ENCODE measurements at regions not wholly inside any gene's neighbourhood (a gene's known extent, or its start where the extent isn't known, plus 50 kb on each side); places are given as distances from the start of the nearest gene placed in this dataset.
"Not testable (repeated sequence)": the region's sequence is repeated elsewhere in the genome, so short reads cannot be mapped to it uniquely, and the experiment has no call there.

- H3K9ac ChIP-seq (ENCODE audit: low read depth in 1 of 2, low read length in 2 of 2): no peak overlapping the region
- H3K9me3 ChIP-seq (ENCODE audit: control insufficient read depth in 2 of 2, low read length in 2 of 2): no peaks in the 10 kb centered on the region
- H3K4me3 ChIP-seq (ENCODE audit: low read length in 2 of 2): no peak overlapping the region
- H3K36me3 ChIP-seq (ENCODE audit: control insufficient read depth in 2 of 2, insufficient read depth in 2 of 2, low read length in 2 of 2): no peaks in the 10 kb centered on the region
- no peaks in the 10 kb centered on the region for H3K4me1 ChIP-seq (ENCODE audit: control insufficient read depth in 2 of 2, insufficient read depth in 2 of 2, low read length in 2 of 2)
- H3K27ac ChIP-seq (ENCODE audit: low read depth in 2 of 2, low read length in 2 of 2): no peak overlapping the region
- no peaks in the 10 kb centered on the region for H3K27me3 ChIP-seq (ENCODE audit: control insufficient read depth in 2 of 2, insufficient read depth in 2 of 2, low read length in 2 of 2)
These were observed 66.0 kb upstream of the TENM4 start for GRCh38 chr11:79506734-79507344.

DNA sequence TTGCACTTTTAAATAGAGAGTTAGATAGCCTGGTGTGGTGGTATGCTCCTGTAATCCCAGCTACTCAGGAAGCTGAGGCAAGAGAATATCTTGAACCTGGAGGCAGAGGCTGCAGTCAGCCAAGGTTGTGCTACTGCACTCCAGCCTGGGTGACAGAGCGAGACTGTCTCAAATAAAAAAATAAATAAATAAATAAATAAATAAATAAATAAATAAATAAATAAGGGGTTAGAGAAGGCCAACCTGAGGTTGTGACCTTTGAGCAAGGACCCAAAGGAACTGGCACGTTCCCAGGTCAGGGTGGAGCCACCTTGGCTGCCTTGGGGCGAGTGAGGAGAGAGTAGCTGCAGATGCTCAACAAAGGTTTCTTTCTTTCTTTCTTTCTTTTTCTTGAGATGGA lies 65.3 kb upstream of the TENM4 start:
- Histone ChIP-seq H3K4me3 (ENCODE audit: low read length in 2 of 2) (no peak overlapping the region), H3K9ac (ENCODE audit: low read depth in 1 of 2, low read length in 2 of 2) (no peak overlapping the region), H3K27ac (ENCODE audit: low read depth in 2 of 2, low read length in 2 of 2) (no peak overlapping the region), H3K36me3 (ENCODE audit: control insufficient read depth in 2 of 2, insufficient read depth in 2 of 2, low read length in 2 of 2) (no peaks in the 10 kb centered on the region), H3K27me3 (ENCODE audit: control insufficient read depth in 2 of 2, insufficient read depth in 2 of 2, low read length in 2 of 2) (no peaks in the 10 kb centered on the region), H3K9me3 (ENCODE audit: control insufficient read depth in 2 of 2, low read length in 2 of 2) (no peaks in the 10 kb centered on the region), H3K4me1 (ENCODE audit: control insufficient read depth in 2 of 2, insufficient read depth in 2 of 2, low read length in 2 of 2) (no peaks in the 10 kb centered on the region)

DNA sequence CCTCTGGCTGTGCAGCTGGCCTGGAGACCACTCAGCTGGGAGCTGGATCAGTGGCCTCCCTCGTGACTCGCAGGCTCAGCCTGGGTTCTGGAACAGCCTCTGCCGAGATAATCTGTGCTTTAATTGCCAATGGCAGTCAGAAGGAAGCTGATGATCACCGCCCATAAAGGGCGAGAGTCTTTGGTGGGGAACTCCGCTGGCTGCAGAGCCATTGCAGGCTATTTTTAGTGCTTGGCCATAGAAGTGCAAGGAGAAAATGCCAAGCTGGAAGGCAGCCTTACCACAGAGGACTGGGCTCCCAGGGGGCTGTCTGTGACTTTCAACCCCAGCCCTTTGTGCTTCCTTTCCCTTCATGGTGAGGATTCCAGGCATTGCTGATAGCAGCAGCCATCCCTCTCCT lies 62.2 kb upstream of the TENM4 start:
- no peaks in the 10 kb centered on the region for H3K4me1 ChIP-seq (ENCODE audit: control insufficient read depth in 2 of 2, insufficient read depth in 2 of 2, low read length in 2 of 2)
- H3K9me3 ChIP-seq (ENCODE audit: control insufficient read depth in 2 of 2, low read length in 2 of 2): no peaks in the 10 kb centered on the region
- no peaks in the 10 kb centered on the region for H3K36me3 ChIP-seq (ENCODE audit: control insufficient read depth in 2 of 2, insufficient read depth in 2 of 2, low read length in 2 of 2)
- H3K27ac ChIP-seq (ENCODE audit: low read depth in 2 of 2, low read length in 2 of 2): no peak overlapping the region
- H3K9ac ChIP-seq (ENCODE audit: low read depth in 1 of 2, low read length in 2 of 2): no peak overlapping the region
- H3K27me3 ChIP-seq (ENCODE audit: control insufficient read depth in 2 of 2, insufficient read depth in 2 of 2, low read length in 2 of 2): no peaks in the 10 kb centered on the region
- H3K4me3 ChIP-seq (ENCODE audit: low read length in 2 of 2): no peak overlapping the region

- H3K27ac ChIP-seq (ENCODE audit: low read depth in 2 of 2, low read length in 2 of 2): no peak overlapping the region
- no peak overlapping the region for H3K4me3 ChIP-seq (ENCODE audit: low read length in 2 of 2)
- H3K9ac ChIP-seq (ENCODE audit: low read depth in 1 of 2, low read length in 2 of 2): no peak overlapping the region
- no peaks in the 10 kb centered on the region for H3K36me3 ChIP-seq (ENCODE audit: control insufficient read depth in 2 of 2, insufficient read depth in 2 of 2, low read length in 2 of 2)
- no peaks in the 10 kb centered on the region for H3K4me1 ChIP-seq (ENCODE audit: control insufficient read depth in 2 of 2, insufficient read depth in 2 of 2, low read length in 2 of 2)
- no peaks in the 10 kb centered on the region for H3K9me3 ChIP-seq (ENCODE audit: control insufficient read depth in 2 of 2, low read length in 2 of 2)
- no peaks in the 10 kb centered on the region for H3K27me3 ChIP-seq (ENCODE audit: control insufficient read depth in 2 of 2, insufficient read depth in 2 of 2, low read length in 2 of 2)
These were observed 60.9 kb upstream of the TENM4 start for GRCh38 chr11:79501707-79502106.

- H3K9ac ChIP-seq (ENCODE audit: low read depth in 1 of 2, low read length in 2 of 2); H3K27me3 ChIP-seq (ENCODE audit: control insufficient read depth in 2 of 2, insufficient read depth in 2 of 2, low read length in 2 of 2); H3K9me3 ChIP-seq (ENCODE audit: control insufficient read depth in 2 of 2, low read length in 2 of 2); H3K4me1 ChIP-seq (ENCODE audit: control insufficient read depth in 2 of 2, insufficient read depth in 2 of 2, low read length in 2 of 2); H3K36me3 ChIP-seq (ENCODE audit: control insufficient read depth in 2 of 2, insufficient read depth in 2 of 2, low read length in 2 of 2); H3K4me3 ChIP-seq (ENCODE audit: low read length in 2 of 2); H3K27ac ChIP-seq (ENCODE audit: low read depth in 2 of 2, low read length in 2 of 2): not testable (repeated sequence)
These were observed 59.1 kb upstream of the TENM4 start for GRCh38 chr11:79499929-79500328.

GRCh38 chr11:79498667-79499066 lies 57.8 kb upstream of the TENM4 start:
- H3K27ac ChIP-seq (ENCODE audit: low read depth in 2 of 2, low read length in 2 of 2): no peak overlapping the region
- H3K9me3 ChIP-seq (ENCODE audit: control insufficient read depth in 2 of 2, low read length in 2 of 2): no peaks in the 10 kb centered on the region

GRCh38 chr11:79493555-79494171 lies 52.8 kb upstream of the TENM4 start:
- Histone ChIP-seq H3K4me1 (ENCODE audit: control insufficient read depth in 2 of 2, insufficient read depth in 2 of 2, low read length in 2 of 2) (no peaks in the 10 kb centered on the region), H3K9ac (ENCODE audit: low read depth in 1 of 2, low read length in 2 of 2) (no peak overlapping the region), H3K27ac (ENCODE audit: low read depth in 2 of 2, low read length in 2 of 2) (no peak overlapping the region), H3K36me3 (ENCODE audit: control insufficient read depth in 2 of 2, insufficient read depth in 2 of 2, low read length in 2 of 2) (no peaks in the 10 kb centered on the region), H3K27me3 (ENCODE audit: control insufficient read depth in 2 of 2, insufficient read depth in 2 of 2, low read length in 2 of 2) (no peaks in the 10 kb centered on the region), H3K4me3 (ENCODE audit: low read length in 2 of 2) (no peak overlapping the region), H3K9me3 (ENCODE audit: control insufficient read depth in 2 of 2, low read length in 2 of 2) (no peaks in the 10 kb centered on the region)

More at GRCh38 chr11:79498667-79499066, 57.8 kb upstream of the TENM4 start:
- Histone ChIP-seq H3K9ac (ENCODE audit: low read depth in 1 of 2, low read length in 2 of 2) (no peak overlapping the region), H3K4me3 (ENCODE audit: low read length in 2 of 2) (no peak overlapping the region), H3K27me3 (ENCODE audit: control insufficient read depth in 2 of 2, insufficient read depth in 2 of 2, low read length in 2 of 2) (no peaks in the 10 kb centered on the region), H3K4me1 (ENCODE audit: control insufficient read depth in 2 of 2, insufficient read depth in 2 of 2, low read length in 2 of 2) (no peaks in the 10 kb centered on the region), H3K36me3 (ENCODE audit: control insufficient read depth in 2 of 2, insufficient read depth in 2 of 2, low read length in 2 of 2) (no peaks in the 10 kb centered on the region)

GRCh38 chr11:79492008-79492407 lies 51.2 kb upstream of the TENM4 start:
- Histone ChIP-seq H3K27ac (ENCODE audit: low read depth in 2 of 2, low read length in 2 of 2) (no peak overlapping the region), H3K4me3 (ENCODE audit: low read length in 2 of 2) (no peak overlapping the region), H3K4me1 (ENCODE audit: control insufficient read depth in 2 of 2, insufficient read depth in 2 of 2, low read length in 2 of 2) (no peaks in the 10 kb centered on the region), H3K36me3 (ENCODE audit: control insufficient read depth in 2 of 2, insufficient read depth in 2 of 2, low read length in 2 of 2) (no peaks in the 10 kb centered on the region), H3K27me3 (ENCODE audit: control insufficient read depth in 2 of 2, insufficient read depth in 2 of 2, low read length in 2 of 2) (no peaks in the 10 kb centered on the region), H3K9ac (ENCODE audit: low read depth in 1 of 2, low read length in 2 of 2) (no peak overlapping the region), H3K9me3 (ENCODE audit: control insufficient read depth in 2 of 2, low read length in 2 of 2) (no peaks in the 10 kb centered on the region)

Measured in mucosa of rectum (tissue), 2 donors.